GM12891 (cell line): ENCODE measurements at regions not wholly inside any gene's neighbourhood (a gene's known extent, or its start where the extent isn't known, plus 50 kb on each side); places are given as distances from the start of the nearest gene placed in this dataset.

Source experiments
- DNase-seq: peaks from one replicate; pipeline ENCODE4 v3.0.0; 2011; ENCODE audit warnings: low spot score; ENCODE audit not compliant: insufficient read length
- FAIRE-seq: peaks from 2 replicates; lab custom pipeline; 2011; peaks lifted over from hg19 to GRCh38; lab: Jason Lieb, UNC
- PAX5 ChIP-seq: IDR thresholded peaks from 2 replicates; pipeline ENCODE4 v1.6.1; 2011; ENCODE audit warnings: low read length, moderate library complexity, mild to moderate bottlenecking; ENCODE audit not compliant: insufficient read depth, severe bottlenecking
- POLR2A ChIP-seq: IDR thresholded peaks from 2 replicates; pipeline ENCODE4 v1.6.1; 2011; ENCODE audit warnings: low read depth, low read length, control low read depth
- POLR2AphosphoS5 ChIP-seq: IDR thresholded peaks from 2 replicates; pipeline ENCODE4 v1.6.1; 2011; ENCODE audit warnings: low read depth, low read length, control low read depth
- POU2F2 ChIP-seq: IDR thresholded peaks from 2 replicates; pipeline ENCODE4 v1.6.1; 2011; ENCODE audit warnings: low read depth, mild to moderate bottlenecking, control low read depth, low read length, moderate library complexity
- SPI1 ChIP-seq: IDR thresholded peaks from 2 replicates; pipeline ENCODE4 v1.6.1; 2011; ENCODE audit warnings: low read depth, low read length, control low read depth
- TAF1 ChIP-seq: IDR thresholded peaks from 2 replicates; pipeline ENCODE4 v1.6.1; 2011; ENCODE audit warnings: low read depth, low read length, control low read depth

DNA sequence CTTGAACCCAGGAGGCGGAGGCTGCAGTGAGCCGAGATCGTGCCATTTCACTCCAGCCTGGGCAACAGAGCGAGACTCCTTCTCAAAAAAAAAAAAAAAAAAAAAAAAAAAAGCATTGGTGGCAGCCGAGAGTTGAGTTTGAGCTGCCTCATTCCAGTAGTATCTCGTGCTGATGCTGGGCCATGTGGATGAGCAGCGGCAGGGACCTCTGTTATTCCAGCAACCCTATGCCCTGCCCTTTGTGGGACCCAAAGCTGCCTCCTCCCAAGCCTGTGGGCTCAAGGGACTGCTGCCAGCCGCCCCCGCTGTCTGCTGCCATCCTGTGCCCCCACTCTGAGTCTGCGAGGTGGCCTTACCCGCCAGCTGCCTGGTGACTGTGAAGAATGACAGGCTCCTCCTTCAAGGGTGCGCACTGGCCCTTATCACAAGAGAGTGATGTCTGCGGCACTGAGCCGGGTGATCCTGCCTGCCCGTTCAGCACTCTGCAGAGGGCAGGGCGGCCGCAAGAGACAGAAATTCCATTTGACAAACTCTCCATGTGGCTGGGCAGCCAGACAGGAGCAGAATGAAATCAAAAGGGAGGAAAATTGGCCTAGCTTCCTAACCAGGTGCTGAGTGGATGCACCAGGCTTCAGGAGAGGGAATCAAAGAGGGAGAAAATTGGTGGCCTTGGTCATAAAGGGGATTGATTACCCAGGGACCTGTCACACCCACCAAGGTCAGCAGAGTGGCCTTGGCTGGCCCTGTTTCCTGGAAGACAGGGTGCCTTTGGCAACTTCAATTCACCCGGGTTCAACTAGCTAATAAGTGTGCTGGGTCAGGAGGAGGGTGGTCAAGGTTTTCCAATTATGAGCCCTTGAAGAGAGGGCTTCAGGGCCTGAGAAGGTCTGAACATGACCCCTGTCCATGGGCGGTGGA is 65.3 kb upstream of the ZMIZ1 start:
- DNase-seq (no peak), FAIRE-seq (no peak)
- no peak for TF ChIP-seq POLR2AphosphoS5
- TF ChIP-seq SPI1 = no peak
- no peak for TF ChIP-seq POLR2A
- no peak for TF ChIP-seq PAX5
- TF ChIP-seq TAF1 = no peak
- no peak for TF ChIP-seq POU2F2

DNA sequence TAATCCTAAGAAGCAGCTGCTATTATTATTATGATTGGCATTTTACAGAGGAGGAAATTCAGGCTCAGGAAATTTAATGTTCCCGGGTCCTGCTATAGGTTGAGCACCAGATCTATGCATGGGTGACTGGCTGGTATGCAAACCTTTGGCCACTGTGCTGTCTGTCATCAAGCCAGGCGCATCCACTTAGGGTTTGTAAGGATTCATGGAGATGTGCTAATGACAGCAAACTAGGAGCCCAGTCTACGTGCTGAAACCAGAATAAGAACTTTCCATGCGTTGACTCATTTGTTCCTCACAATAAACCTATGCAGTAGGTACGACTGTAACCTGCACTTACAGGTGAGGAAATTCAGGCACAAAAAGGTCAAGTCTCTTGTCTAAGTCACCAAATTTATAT is 64.5 kb upstream of the ZMIZ1 start:
- TF ChIP-seq POU2F2 = no peak
- no peak for TF ChIP-seq PAX5
- no peak for TF ChIP-seq SPI1
- no peak for TF ChIP-seq TAF1
- no peak for TF ChIP-seq POLR2AphosphoS5
- no peak for TF ChIP-seq POLR2A

DNA sequence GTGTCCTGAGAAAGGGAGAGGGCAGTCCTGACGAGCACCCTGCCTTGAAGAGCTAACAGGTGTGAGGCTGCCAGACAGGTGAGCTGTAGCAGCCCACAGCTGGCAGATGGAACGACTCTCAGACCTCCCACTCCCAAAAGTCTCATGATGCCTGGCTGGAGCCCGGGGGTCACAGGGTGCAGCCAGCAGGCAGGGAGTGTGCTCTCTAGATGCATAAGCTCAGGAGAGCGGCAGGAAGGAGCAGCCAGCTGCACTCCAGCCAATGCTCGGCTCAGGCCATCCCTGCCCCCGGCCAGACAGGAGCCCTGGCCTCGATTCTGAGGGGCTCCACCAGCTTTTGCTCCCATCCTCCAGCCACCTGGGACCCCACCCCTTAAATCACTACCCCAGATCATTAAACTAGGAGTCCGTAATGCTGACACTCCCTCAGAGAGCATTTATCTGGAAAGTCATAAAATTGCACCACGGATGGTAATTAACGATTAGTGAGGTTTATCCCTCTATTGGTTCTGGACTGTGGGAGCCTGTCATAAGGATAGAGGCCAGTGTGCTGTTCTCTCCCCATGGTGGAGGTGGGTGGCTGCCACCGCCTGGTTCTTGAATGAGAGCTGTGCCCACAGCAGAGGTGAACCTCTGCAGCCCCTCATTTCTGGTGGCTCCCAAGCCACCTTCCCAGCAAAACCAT is 63.5 kb upstream of the ZMIZ1 start:
- FAIRE-seq = no peak
- TF ChIP-seq TAF1 (no peak), POU2F2 (no peak), PAX5 (no peak), POLR2A (no peak), SPI1 (no peak), POLR2AphosphoS5 (no peak)

More for the DNA sequence above, 64.5 kb upstream of the ZMIZ1 start:
- no peak for DNase-seq
- no peak for FAIRE-seq

DNA sequence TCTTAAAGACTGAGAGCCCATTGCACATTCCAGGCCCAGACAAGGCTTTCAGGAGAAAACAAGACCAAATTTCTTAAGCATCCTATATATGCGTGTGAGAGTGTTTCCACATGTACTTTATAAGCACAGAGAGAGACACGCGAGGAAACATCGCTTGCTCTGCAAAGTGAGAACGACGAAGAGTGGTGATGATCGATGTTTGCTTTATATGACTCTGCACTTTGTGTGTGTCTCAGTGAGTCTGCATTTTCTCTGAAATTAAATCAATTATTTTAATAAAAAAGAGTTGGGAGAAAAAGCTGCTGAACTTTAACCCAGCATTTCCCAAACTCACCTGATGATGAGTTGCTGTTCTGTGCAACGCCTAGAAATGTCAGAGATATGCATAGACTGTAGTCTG is 61.7 kb upstream of the ZMIZ1 start:
- FAIRE-seq (no peak), DNase-seq (no peak)
- no peak for TF ChIP-seq POLR2AphosphoS5
- no peak for TF ChIP-seq SPI1
- TF ChIP-seq POLR2A = no peak
- TF ChIP-seq TAF1 = no peak
- no peak for TF ChIP-seq POU2F2
- no peak for TF ChIP-seq PAX5

More for the DNA sequence above, 63.5 kb upstream of the ZMIZ1 start:
- no peak for DNase-seq

DNA sequence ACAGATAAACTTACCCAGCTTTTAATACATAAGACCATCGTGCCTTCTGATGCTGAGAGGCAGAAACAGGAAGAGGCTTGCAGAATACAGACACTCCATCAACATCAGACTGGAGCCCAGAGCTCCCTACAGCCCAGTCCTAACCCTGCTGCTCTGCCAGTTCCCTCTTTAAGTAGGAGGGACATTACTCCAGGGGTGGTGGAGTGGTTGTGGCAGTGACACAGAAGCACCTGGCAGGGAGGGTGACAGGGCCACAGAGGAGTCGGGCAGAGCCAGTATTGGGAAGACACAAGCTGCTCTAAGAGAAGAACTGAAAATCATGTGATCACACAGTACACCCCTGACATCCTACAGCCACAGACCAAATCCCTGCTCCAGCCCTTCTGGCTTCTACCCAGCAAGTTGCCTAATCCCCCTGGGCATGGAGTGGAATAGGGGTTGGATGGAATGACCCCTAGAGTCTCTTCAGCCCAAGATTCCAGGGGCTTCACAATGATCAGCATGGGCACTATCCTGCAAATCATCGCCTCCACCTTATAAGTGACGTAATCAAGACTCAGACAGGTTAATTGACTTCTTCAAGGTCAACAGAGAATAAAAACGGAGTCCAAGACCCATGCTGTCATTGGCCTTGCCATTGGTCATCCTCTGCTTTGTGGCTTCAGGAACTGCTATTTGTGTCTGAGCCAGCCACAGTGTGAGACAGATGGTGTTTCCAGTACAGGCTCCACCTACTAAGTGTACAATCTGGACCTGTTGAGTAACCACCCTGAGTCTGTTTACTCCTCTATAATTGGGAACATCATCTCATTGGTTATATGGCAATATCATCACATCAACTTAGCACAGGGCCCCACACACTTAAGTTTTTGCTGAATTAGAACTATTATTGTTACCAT is 61.1 kb upstream of the ZMIZ1 start:
- DNase-seq = no peak
- no peak for FAIRE-seq

DNA sequence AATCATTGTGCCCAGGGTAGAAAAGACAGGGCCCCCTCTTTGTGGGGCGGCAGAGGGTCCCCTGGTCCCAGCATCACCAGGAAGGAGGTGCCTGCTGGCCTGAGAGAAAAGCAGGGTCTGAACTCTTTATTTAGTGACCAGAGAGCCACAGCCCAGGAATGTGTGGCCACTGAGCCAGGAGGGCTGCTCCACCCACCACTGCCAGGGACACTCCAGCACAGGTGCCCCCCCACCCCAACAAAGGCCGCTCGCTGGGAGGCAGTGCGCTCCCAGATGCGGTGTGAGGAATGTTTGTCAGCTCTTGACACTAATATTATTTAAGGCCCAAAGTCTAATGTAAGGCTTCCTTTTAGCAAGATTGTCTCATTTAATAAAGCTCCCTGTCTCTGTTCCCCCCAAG is 59.6 kb upstream of the ZMIZ1 start:
- FAIRE-seq = no peak
- DNase-seq = no peak
- TF ChIP-seq PAX5 (no peak), TAF1 (no peak), POLR2AphosphoS5 (no peak), POLR2A (no peak), POU2F2 (no peak), SPI1 (no peak)

More for the DNA sequence above, 61.1 kb upstream of the ZMIZ1 start:
- TF ChIP-seq SPI1 = no peak
- no peak for TF ChIP-seq POU2F2
- no peak for TF ChIP-seq POLR2A
- no peak for TF ChIP-seq PAX5
- TF ChIP-seq TAF1 = no peak

DNA sequence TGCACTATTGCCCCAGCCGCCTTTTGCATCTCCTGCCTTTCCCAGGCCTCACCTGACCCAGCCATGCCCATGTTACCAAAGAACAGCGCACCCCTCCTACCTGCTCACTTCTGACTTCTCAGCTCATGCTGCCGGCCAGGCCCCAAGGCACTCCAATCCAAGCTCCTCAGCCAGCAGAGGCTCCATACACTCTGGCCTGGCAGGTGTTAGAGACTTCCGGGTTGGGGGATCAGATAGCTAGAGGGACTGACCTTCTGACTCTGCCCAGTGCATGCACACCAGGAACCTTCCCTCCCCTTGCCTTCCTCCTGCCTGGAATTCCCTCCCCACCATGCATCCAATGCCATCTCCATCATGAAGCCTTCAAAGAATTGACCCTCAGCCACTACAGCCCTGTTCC is 56.2 kb upstream of the ZMIZ1 start:
- DNase-seq (no peak), FAIRE-seq (no peak)
- TF ChIP-seq PAX5 = no peak

DNA sequence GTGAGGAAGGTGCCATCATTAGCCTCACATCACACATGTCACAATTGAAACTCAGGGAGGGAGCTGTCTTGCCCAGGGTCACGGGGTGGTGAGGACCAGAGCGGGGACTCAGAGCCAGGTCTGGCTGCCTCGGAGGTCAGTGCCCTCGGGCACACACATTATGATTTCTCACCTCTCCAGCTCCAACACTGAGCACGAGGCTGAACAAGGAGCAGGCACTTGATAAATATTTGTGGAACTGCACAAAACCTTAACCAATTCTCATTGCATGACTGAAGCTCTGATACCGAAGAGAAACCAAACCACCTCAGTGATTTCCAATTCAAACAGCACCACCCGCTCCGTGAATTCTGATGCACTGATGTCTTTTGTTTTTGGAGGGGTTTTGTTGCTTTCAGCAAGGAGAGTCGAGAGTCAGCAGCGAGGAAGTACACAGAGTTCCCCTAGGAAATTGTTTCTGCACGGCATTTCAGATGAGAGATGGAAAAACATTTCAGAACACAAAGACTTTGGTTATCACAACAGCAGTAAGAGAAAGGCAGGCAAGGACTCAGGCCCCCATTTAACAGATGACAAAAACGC is 55.3 kb upstream of the ZMIZ1 start:
- FAIRE-seq (no peak), DNase-seq (no peak)
- TF ChIP-seq TAF1 = no peak
- no peak for TF ChIP-seq PAX5
- no peak for TF ChIP-seq POLR2AphosphoS5
- TF ChIP-seq SPI1 = no peak
- TF ChIP-seq POLR2A = no peak
- TF ChIP-seq POU2F2 = no peak

DNA sequence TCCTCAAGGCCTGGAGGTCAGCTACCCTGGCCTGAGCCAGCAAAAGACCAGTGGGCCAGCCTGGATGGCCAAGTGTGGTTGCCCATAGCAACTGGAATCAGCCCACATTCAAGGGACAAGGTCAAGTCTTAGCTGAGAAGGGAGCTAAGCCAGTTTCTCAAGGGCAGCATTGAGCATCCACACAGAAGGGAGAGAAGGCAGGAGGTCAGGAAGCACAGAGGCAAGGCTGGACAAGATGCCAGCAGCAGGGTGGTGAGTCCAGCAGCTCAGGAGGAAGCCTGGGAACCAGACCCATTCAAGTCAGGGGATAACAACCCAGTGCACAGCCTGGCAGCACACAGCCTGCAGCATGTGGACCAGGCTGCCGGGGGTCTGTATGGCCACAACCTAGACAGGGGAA is 54.0 kb upstream of the ZMIZ1 start:
- DNase-seq (no peak), FAIRE-seq (no peak)
- TF ChIP-seq SPI1 = no peak
- no peak for TF ChIP-seq TAF1
- no peak for TF ChIP-seq PAX5
- no peak for TF ChIP-seq POLR2A
- no peak for TF ChIP-seq POLR2AphosphoS5
- no peak for TF ChIP-seq POU2F2
